Hepatocyte (in vitro differentiated cells): ENCODE measurements at regions not wholly inside any gene's neighbourhood (a gene's known extent, or its start where the extent isn't known, plus 50 kb on each side); places are given as distances from the start of the nearest gene placed in this dataset.

Source experiments
- CTCF ChIP-seq: fragments of 200-600 bp; sonication (generic); IDR thresholded peaks from 2 replicates; pipeline ENCODE4 v1.5.1; 2016; ENCODE audit warnings: antibody characterized with exemption, mild to moderate bottlenecking; ENCODE audit not compliant: poor library complexity
- EZH2 ChIP-seq: fragments of 200-600 bp; sonication (generic); IDR thresholded peaks from 2 replicates; pipeline ENCODE4 v1.6.1; 2016; ENCODE audit warnings: antibody characterized with exemption, mild to moderate bottlenecking, borderline replicate concordance
- EZH2phosphoT487 ChIP-seq: fragments of 200-600 bp; sonication (generic); IDR thresholded peaks from one replicate; pipeline ENCODE4 v1.6.1; 2018; ENCODE audit warnings: antibody characterized with exemption, mild to moderate bottlenecking, low read depth, moderate library complexity; ENCODE audit not compliant: unreplicated experiment, severe bottlenecking

DNA sequence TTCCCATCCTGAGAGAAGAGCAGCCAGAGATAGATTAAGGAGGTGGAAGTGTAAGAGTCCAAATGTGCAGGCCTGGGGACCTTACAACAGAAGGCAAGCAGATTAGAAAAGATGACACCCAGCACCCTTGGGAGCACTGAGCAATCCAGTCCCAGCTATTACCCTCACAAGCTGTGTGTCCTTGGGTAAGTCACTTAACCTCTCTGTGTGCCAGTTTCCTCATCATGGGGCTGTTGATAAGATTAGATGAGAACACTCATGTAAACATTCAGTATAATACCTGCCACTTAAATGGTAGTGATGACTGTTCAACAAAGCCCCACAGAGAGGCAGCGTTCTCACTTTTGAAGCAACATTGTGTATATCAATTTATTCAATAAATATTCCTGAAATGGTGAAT lies 114.8 kb upstream of the CST7 start:
- no peak for TF ChIP-seq CTCF
- no peak for TF ChIP-seq EZH2phosphoT487
- no peak for TF ChIP-seq EZH2
